ENCODE measurements at regions not wholly inside any gene's neighbourhood (a gene's known extent, or its start where the extent isn't known, plus 50 kb on each side); places are given as distances from the start of the nearest gene placed in this dataset.

- no peak for DNase-seq
Observed at GRCh38 chr9:96086936-96087571, 211.6 kb downstream of the ERCC6L2 start.

GRCh38 chr9:96085491-96086143, 210.1 kb downstream of the ERCC6L2 start:
- no peak for DNase-seq

GRCh38 chr9:96084331-96084734, 208.8 kb downstream of the ERCC6L2 start:
- DNase-seq: no peak

- no peak for DNase-seq
Observed at GRCh38 chr9:96082516-96083232, 207.2 kb downstream of the ERCC6L2 start.

- DNase-seq: no peak
Observed at GRCh38 chr9:96080364-96080763, 204.9 kb downstream of the ERCC6L2 start.

- DNase-seq: no peak
Observed at GRCh38 chr9:96079779-96080178, 204.3 kb downstream of the ERCC6L2 start.

GRCh38 chr9:96078897-96079490, 203.5 kb downstream of the ERCC6L2 start:
- no peak for DNase-seq

GRCh38 chr9:96075757-96076156, 200.3 kb downstream of the ERCC6L2 start:
- DNase-seq: no peak

GRCh38 chr9:96075111-96075510, 199.6 kb downstream of the ERCC6L2 start:
- no peak for DNase-seq

- no peak for DNase-seq
Observed at GRCh38 chr9:96073531-96074480, 198.3 kb downstream of the ERCC6L2 start.

- DNase-seq: no peak
Observed at GRCh38 chr9:96072930-96073329, 197.4 kb downstream of the ERCC6L2 start.

- DNase-seq: no peak
Observed at GRCh38 chr9:96071815-96072124, 196.3 kb downstream of the ERCC6L2 start.

GRCh38 chr9:96071076-96071814, 195.8 kb downstream of the ERCC6L2 start:
- DNase-seq: no peak

GRCh38 chr9:96069629-96070220, 194.2 kb downstream of the ERCC6L2 start:
- DNase-seq: no peak

- DNase-seq: no peak
Observed at GRCh38 chr9:96068511-96068910, 193.0 kb downstream of the ERCC6L2 start.

- no peak for DNase-seq
Observed at GRCh38 chr9:96067600-96067999, 192.1 kb downstream of the ERCC6L2 start.

GRCh38 chr9:96067004-96067403, 191.5 kb downstream of the ERCC6L2 start:
- no peak for DNase-seq

- no peak for DNase-seq
Observed at GRCh38 chr9:96065482-96066251, 190.2 kb downstream of the ERCC6L2 start.

- DNase-seq: no peak
Observed at GRCh38 chr9:96064826-96065481, 189.5 kb downstream of the ERCC6L2 start.

GRCh38 chr9:96062854-96063253, 187.4 kb downstream of the ERCC6L2 start:
- no peak for DNase-seq
